Lung (tissue), 11 donors: ENCODE measurements at regions not wholly inside any gene's neighbourhood (a gene's known extent, or its start where the extent isn't known, plus 50 kb on each side); places are given as distances from the start of the nearest gene placed in this dataset.
A peak's percentile ranks its signal among the peaks of the same experiment; 100 is the strongest.

ENCODE experiments used
- ATAC-seq: fragments of 200-7000 bp; cut with Tn5 transposase; one replicate; pipeline ENCODE4 v1.9.1; 2020; ENCODE audit warnings: moderate number of reproducible peaks; ENCODE audit not compliant: insufficient read depth, low FRiP score
- DNase-seq, 3 donors: peaks; one replicate each; pipeline ENCODE4 v3.0.0-alpha.2; 2013 to 2017
- H3K27ac ChIP-seq, 2 donors: one replicate each; pipeline ENCODE4 v1.5.1; 2013; ENCODE audit warnings: mild to moderate bottlenecking in 2 of 2, moderate library complexity in 2 of 2, control low read depth in 1 of 2, inconsistent platforms in 1 of 2, low read depth in 1 of 2, low read length in 1 of 2
- H3K27me3 ChIP-seq, 3 donors: one replicate each; pipeline ENCODE4 v1.5.1; 2013; ENCODE audit warnings: low read length in 2 of 3; ENCODE audit not compliant: control insufficient read depth in 3 of 3, insufficient read depth in 3 of 3
- H3K36me3 ChIP-seq, 4 donors: one replicate each; pipeline ENCODE4 v1.5.1; 2013; ENCODE audit warnings: low read length in 4 of 4, mild to moderate bottlenecking in 1 of 4, moderate library complexity in 1 of 4; ENCODE audit not compliant: control insufficient read depth in 4 of 4, insufficient read depth in 4 of 4
- H3K4me1 ChIP-seq, 5 donors: one replicate each; pipeline ENCODE4 v1.5.1; 2013; ENCODE audit warnings: low read length in 5 of 5, mild to moderate bottlenecking in 2 of 5, moderate library complexity in 1 of 5; ENCODE audit not compliant: control insufficient read depth in 5 of 5, insufficient read depth in 5 of 5
- H3K4me3 ChIP-seq: one replicate; pipeline ENCODE4 v1.5.1; 2013; ENCODE audit warnings: mild to moderate bottlenecking, control low read depth, moderate library complexity
- H3K9ac ChIP-seq, 2 donors: one replicate each; pipeline ENCODE4 v1.5.1; 2013; ENCODE audit warnings: low read length in 2 of 2, control low read depth in 1 of 2; ENCODE audit not compliant: insufficient read depth in 1 of 2
- H3K9me3 ChIP-seq, 4 donors: one replicate each; pipeline ENCODE4 v1.5.1; 2013; ENCODE audit warnings: low read length in 3 of 4, mild to moderate bottlenecking in 1 of 4, moderate library complexity in 1 of 4; ENCODE audit not compliant: control insufficient read depth in 4 of 4, insufficient read depth in 3 of 4
- WGBS, 2 donors: extraction: QIAGEN DNeasy Blood & Tissue Kit; methylation state at CpG; one replicate each; pipeline ENCODE4 v1.1.7; 2013; 5-methylcytosine and 5-hydroxymethylcytosine counted together
- TF ChIP-seq, protein P1 (sequence below): IDR thresholded peaks from 2 replicates; pipeline ENCODE4 v1.5.1; 2012; ENCODE audit warnings: mild to moderate bottlenecking; ENCODE audit errors: control extremely low read depth, extremely low read depth
- donor health status: control.
- donor health status: control.
- donor health status: Bipolar disorder and iron deficiency.
- donor health status: healthy.
- donor health status: DM: yes; HTN: yes; CAD: no.

DNA sequence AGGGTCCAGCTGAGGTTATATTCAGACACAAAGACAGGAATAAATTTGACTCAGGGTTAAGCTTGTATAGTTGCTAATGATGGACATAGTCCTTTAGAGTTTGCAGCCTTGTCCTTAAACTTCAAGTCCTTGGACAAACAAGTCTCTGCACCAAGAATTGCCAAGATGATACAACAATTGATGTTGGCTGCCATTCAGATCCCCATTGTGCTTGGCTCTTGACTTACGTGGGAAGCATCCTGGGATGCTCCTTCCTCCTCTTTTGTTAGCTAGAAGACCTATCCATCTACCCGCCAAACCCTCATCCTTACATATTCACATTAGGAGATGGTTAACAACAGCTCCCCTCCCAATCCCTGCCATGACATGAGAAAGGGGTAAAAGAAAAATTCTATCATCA, 115.6 kb downstream of the RDH14 start:
- DNase-seq, result no peak
- ATAC-seq, result no peak
- TF ChIP-seq, protein P1, sequence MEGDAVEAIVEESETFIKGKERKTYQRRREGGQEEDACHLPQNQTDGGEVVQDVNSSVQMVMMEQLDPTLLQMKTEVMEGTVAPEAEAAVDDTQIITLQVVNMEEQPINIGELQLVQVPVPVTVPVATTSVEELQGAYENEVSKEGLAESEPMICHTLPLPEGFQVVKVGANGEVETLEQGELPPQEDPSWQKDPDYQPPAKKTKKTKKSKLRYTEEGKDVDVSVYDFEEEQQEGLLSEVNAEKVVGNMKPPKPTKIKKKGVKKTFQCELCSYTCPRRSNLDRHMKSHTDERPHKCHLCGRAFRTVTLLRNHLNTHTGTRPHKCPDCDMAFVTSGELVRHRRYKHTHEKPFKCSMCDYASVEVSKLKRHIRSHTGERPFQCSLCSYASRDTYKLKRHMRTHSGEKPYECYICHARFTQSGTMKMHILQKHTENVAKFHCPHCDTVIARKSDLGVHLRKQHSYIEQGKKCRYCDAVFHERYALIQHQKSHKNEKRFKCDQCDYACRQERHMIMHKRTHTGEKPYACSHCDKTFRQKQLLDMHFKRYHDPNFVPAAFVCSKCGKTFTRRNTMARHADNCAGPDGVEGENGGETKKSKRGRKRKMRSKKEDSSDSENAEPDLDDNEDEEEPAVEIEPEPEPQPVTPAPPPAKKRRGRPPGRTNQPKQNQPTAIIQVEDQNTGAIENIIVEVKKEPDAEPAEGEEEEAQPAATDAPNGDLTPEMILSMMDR, result no peak
- no peaks in the 10 kb centered on the region for H3K36me3 ChIP-seq
- 63 to 84% methylated on average over 2 of the region's 2 CpGs for WGBS, 2 donors
- H3K27ac ChIP-seq, result no peak overlapping the region
- H3K9ac ChIP-seq, result no peak overlapping the region
- H3K9me3 ChIP-seq, result no peaks in the 10 kb centered on the region
- H3K4me1 ChIP-seq, result peaks cover 0 to 15% (median 4%) of the 10 kb centered on the region in 5 donors
- no peaks in the 10 kb centered on the region for H3K27me3 ChIP-seq
- H3K4me3 ChIP-seq, result no peak overlapping the region

DNA sequence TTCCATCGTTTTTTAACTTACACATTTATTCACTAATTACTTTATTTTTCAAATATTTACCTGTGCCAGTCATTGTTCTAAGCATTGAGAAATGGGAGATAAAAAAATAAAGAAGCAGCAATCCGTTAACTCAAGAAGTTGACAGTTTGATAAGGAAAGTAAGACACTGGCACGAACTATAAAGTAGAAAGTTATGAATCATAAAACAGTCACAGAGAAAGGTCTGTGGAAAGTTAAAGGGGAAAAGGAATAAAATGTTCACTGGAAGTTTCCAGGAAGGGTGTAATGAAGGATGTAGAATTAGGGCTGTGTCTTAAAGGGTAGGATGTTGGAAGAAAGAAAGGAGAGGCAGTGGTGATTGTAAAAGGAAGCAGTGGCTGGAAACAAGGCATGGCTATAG, 118.9 kb downstream of the RDH14 start:
- no peaks in the 10 kb centered on the region for H3K9me3 ChIP-seq
- H3K36me3 ChIP-seq, result no peaks in the 10 kb centered on the region
- H3K4me3 ChIP-seq, result no peak overlapping the region
- no peaks in the 10 kb centered on the region for H3K27me3 ChIP-seq
- no peak for ATAC-seq
- no peak overlapping the region for H3K9ac ChIP-seq
- no peak overlapping the region for H3K27ac ChIP-seq
- TF ChIP-seq, protein P1, result no peak
- 66 to 80% methylated on average over 3 of the region's 3 CpGs for WGBS, 2 donors
- H3K4me1 ChIP-seq, result peaks cover 0 to 12% (median 4%) of the 10 kb centered on the region in 5 donors
- no peak for DNase-seq

DNA sequence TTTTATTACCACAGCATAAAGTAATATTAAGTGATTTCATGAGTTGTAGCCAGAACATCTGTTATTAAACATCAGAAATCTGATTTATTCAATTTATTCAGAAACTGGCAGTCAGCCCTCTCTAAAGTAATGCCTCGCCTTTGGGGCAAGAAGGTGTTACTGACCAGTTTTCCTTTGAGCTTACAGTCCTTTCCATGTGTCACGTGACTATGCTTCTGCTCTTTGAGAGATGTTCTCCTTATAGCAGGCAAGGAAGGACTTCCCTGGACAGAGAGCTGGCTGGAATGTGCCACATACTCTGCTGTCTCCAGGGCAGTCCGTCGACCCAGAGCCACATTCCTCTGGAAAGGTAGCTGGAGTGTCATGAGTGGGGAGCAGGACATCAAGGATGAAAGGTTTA, 119.7 kb downstream of the RDH14 start:
- Histone ChIP-seq H3K9ac (no peak overlapping the region), H3K4me1 (peaks cover 0 to 18% (median 4%) of the 10 kb centered on the region in 5 donors), H3K9me3 (no peaks in the 10 kb centered on the region), H3K27me3 (no peaks in the 10 kb centered on the region), H3K27ac (no peak overlapping the region), H3K36me3 (no peaks in the 10 kb centered on the region), H3K4me3 (no peak overlapping the region)
- TF ChIP-seq, protein P1, result no peak
- ATAC-seq, result no peak
- no peak for DNase-seq
- 85 to 86% methylated on average over 4 of the region's 4 CpGs for WGBS, 2 donors

DNA sequence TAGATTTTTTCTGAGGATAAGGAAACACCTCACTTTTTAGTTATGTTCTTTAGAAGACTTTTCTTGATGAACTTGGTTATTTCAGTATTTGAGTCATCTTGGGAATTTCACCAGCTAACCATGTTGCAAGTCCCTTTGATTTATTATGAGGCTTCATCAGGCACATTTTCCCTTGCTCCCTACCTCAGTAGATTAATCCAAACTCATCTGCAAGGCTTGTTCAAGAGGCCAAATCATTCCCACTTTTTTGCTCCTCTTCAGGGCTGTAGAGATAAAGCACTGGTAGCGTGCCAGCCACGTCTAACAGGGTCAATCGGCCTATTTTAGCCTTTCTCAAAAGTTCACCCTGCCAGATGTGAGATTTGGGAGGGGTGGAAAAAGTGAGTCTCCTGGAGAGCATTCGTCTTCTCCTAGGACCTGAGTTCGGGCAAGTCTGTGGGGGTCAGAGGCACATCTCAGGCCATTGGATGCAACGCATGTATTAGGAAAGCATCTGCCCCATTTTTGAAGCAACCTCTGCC, 120.3 kb downstream of the RDH14 start:
- H3K27me3 ChIP-seq, result no peaks in the 10 kb centered on the region
- 85 to 90% methylated on average over 6 of the region's 6 CpGs for WGBS, 2 donors
- ATAC-seq (peak; percentile 12), DNase-seq (no peak)
- H3K4me1 ChIP-seq, result peaks cover 0 to 16% (median 4%) of the 10 kb centered on the region in 5 donors
- TF ChIP-seq, protein P1, result no peak
- H3K36me3 ChIP-seq, result no peaks in the 10 kb centered on the region
- H3K27ac ChIP-seq, result no peak overlapping the region
- H3K9ac ChIP-seq, result no peak overlapping the region
- no peaks in the 10 kb centered on the region for H3K9me3 ChIP-seq
- H3K4me3 ChIP-seq, result no peak overlapping the region
